Thyroid gland (tissue), 4 donors: ENCODE measurements at regions not wholly inside any gene's neighbourhood (a gene's known extent, or its start where the extent isn't known, plus 50 kb on each side); places are given as distances from the start of the nearest gene placed in this dataset.

ENCODE experiments used
- POLR2A ChIP-seq, 2 donors: fragments of 450-650 bp; IDR thresholded peaks; one replicate each; pipeline ENCODE4 v1.6.1; 2017; ENCODE audit warnings: antibody characterized with exemption in 2 of 2, mild to moderate bottlenecking in 2 of 2, moderate library complexity in 1 of 2
- TF ChIP-seq, protein P1 (sequence below), 6 experiments: fragments of 200-600 bp in 3 of 6; fragments of 450-650 bp in 3 of 6; sonication (generic) in 3 of 6; IDR thresholded peaks; one replicate each; pipeline ENCODE4 v1.5.1; 2016 to 2019; ENCODE audit warnings: antibody characterized with exemption in 6 of 6, mild to moderate bottlenecking in 2 of 6, inconsistent platforms in 1 of 6, moderate library complexity in 1 of 6

DNA sequence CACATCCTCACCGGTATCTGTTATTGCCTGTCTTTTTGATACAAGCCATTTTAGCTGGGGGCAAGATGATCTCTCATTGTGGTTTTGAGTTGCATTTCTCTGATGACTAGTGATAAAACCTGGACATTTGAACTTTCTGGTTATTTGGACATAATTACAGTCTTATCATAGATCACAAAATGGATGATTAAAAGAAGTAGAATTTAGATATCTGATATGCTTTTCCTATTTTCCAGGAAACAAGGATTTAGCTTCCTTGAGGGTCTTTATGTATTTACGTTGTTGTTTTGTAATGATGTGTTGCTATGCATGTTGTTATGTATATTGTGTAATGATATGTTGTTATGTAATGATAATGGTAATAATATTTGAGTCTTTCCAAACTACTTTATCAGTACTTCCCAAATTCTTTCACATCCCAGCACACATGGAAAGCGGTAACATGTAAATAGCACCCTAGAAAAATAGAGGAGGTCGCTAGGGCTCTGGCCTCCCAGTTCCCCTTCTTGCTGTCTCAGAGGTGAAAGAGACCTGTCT is 53.8 kb downstream of the GJD2 start:
- TF ChIP-seq, protein P1, sequence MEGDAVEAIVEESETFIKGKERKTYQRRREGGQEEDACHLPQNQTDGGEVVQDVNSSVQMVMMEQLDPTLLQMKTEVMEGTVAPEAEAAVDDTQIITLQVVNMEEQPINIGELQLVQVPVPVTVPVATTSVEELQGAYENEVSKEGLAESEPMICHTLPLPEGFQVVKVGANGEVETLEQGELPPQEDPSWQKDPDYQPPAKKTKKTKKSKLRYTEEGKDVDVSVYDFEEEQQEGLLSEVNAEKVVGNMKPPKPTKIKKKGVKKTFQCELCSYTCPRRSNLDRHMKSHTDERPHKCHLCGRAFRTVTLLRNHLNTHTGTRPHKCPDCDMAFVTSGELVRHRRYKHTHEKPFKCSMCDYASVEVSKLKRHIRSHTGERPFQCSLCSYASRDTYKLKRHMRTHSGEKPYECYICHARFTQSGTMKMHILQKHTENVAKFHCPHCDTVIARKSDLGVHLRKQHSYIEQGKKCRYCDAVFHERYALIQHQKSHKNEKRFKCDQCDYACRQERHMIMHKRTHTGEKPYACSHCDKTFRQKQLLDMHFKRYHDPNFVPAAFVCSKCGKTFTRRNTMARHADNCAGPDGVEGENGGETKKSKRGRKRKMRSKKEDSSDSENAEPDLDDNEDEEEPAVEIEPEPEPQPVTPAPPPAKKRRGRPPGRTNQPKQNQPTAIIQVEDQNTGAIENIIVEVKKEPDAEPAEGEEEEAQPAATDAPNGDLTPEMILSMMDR (IDR thresholded peaks at IDR 0.05): no peak
- TF ChIP-seq POLR2A (IDR thresholded peaks at IDR 0.05): no peak
